Left lobe of liver (tissue), 2 donors: ENCODE measurements at regions not wholly inside any gene's neighbourhood (a gene's known extent, or its start where the extent isn't known, plus 50 kb on each side); places are given as distances from the start of the nearest gene placed in this dataset.

ENCODE experiments used
- ATAC-seq: fragments of 200-7000 bp; cut with Tn5 transposase; one replicate; pipeline ENCODE4 v1.9.1; 2020; ENCODE audit warnings: mild to moderate bottlenecking, moderate library complexity
- DNase-seq: peaks from one replicate; pipeline ENCODE4 v3.0.0-alpha.2; 2020; ENCODE audit warnings: low spot score
- donor health status: DM: no; HTN: no; CAD: no; lungs with moderate emphysema.
- donor health status: DM: no; HTN: yes; CAD: no.

DNA sequence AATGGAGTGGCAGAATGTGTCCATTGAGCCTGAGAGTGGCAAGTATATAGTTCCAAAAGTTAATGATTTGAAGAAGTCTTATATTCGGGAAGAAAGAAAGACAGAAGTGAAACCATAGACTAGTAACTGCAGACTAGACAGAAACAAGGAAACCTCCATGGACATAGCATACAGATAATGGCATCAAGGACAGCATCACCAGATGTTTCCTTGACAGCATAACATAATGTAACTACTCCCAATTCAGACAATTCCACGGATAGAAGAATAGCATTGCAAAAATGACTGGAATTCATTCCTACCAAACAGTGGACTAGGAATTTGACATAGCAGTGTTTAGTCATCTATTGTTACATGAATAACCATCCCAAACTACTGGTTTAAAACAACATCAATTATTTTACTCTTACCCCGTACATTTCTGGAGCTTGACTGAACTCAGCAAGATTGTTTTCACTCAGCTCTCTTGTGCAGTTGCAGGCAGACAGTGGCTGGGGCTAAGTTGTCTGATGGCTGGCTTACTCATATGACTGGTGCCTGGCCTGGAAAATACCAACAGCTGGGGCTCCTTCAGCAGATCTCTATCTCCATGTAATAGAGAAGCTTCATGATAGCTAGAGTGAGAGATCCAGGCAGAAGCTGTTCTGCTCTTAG is 109.7 kb upstream of the GADL1 start:
- ATAC-seq (no peak), DNase-seq (no peak)

- no peak for ATAC-seq
- DNase-seq, result no peak
Observed at GRCh38 chr3:31008994-31009393, 114.5 kb upstream of the GADL1 start.

- DNase-seq (no peak), ATAC-seq (no peak)
Observed at GRCh38 chr3:31009881-31010280, 115.4 kb upstream of the GADL1 start.

DNA sequence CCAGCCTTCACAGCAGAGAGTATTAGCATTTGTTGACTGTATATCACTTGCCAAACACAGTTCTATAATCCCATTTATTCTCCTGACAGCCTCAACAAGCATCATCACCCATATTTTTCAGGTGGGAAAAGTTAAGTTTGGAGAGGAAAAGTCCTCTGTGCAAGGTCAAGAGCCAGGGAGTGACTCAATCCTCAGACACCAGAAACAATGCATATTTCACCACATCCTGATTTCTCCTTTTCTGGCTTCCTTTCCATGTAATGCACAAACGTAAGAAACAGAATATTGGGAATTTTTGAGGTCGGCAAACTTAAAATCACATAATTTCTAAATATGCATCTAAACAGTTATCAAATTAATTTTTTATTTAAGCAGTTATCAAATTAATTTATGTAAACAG is 116.0 kb upstream of the GADL1 start:
- ATAC-seq (no peak), DNase-seq (no peak)

DNA sequence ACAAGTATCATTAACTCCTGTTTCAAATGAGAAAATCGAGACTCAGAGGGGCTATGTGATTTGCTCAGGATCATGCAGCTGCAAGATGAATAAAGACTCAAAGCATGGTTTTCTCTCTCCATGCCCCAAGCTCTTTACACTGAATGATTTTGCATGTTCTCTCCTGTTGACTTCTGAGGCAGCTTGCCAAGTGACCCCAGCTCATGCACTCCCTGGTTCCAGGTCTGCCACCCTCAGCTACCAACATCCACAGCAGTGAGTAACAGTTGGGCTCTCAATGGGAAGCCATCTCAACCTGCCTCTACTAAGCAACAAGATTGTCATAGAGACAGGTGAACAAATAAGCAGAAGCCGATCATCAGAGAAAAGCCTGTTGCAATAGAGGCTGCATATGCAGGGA is 116.9 kb upstream of the GADL1 start:
- DNase-seq, result no peak
- ATAC-seq, result no peak

- ATAC-seq (no peak), DNase-seq (no peak)
Observed at GRCh38 chr3:31013090-31013489, 118.6 kb upstream of the GADL1 start.

DNA sequence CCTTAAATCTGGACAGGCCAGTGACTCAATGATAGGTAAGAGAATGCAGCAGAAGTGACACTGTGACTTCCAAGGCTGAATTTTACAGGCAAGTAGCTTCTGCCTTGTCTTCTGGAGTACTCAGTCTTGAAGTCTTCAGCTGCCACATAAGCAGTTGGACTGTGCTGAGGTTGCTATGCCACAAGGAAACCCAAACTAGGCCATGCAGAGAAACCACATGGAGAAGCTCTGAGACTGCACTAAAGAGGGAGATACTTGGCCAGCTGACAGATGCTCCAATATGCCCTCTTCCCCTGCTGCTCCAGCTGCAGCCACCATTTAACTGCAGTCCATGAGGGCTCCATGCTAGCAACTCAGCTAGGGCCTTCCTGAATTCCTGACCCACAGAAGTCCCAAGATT is 119.4 kb upstream of the GADL1 start:
- ATAC-seq (no peak), DNase-seq (no peak)

DNA sequence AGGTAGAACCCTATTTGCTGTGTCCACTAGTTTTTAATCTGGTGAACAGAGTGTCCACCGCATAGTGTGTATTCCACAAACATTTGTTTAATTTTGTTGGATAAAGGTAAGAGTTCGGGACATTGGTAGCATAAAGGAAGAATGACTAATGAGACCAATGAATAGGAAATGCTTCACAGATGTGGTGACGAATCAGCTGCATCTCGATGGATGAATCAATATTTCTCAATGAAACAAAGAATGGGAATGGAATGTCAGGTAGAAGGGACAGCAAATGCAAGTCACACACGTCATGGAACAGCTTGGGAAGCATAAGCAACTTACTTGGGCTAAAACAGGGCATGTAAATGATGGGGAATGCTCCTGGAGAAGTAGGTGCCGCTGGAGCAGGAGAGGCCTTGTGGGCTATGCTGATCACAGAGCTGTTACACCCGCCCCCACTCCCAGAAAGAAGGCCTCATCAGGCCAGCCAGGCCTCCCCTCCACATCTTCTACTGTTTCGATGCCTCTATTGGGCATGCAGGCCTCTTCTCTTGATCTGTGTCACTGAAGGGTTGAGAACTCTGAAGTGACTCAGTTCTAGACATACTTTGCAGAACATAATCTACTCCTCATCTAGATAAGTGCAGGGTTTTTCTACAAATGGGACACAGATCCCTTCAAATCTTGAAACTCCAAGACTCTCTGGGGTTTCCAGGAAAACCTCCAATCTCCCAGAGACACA is 120.0 kb upstream of the GADL1 start:
- ATAC-seq, result no peak
- DNase-seq, result no peak

DNA sequence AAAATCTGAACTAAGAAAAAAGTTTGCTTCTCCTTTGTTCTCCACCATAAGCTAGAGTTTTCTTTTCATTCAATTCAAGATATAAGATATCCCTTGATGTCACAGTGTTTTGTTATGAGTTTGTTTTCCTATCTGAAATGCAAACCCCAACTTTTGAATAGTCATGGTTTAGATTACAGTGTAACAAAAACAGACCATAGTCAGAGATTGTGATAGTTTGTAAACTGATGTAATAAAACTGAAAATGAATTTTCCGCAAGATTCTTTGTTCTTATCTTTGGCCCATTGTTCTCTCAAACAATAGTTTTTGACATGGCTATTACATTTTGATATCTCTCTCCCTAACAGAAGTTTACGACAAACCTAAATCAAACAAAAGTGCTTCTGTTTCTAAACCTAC is 121.7 kb upstream of the GADL1 start:
- no peak for ATAC-seq
- DNase-seq, result no peak

DNA sequence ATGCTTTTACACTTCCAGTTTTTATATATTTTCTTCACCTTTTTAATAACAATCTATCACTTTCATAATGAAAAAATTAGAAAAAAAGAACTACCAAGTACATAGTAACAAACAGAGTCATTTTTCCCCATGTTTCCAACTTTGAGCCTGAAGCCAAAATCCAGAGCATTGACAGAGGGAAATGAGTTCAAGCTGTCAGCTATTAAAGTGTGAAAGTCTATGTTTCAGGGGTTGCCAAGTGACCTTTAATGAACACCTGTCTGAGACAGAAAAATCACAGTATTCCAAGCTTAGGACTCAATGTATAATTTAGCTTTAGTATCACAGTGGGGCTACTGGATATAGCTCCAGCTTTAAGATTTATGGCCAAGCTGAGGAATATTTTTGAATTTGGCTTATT is 128.3 kb upstream of the GADL1 start:
- DNase-seq (no peak), ATAC-seq (no peak)

DNA sequence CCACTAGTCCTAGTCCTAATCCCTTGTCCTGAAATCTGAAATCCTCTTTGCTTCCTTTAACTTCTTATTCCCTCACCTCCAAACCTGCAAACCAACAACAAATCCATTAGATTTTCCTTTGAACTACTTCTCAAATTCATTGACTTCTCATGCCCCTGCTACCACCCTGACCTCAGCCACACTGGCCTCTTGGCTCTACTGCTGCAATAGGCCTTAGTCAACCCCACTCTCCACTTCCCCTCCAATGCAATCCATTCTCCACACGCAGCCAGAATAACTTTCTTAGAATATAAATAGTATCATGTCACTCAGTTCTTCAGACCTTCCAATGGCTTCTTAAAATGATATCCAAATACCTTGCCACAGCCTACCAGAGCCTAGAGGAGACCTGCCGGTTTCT is 131.1 kb upstream of the GADL1 start:
- DNase-seq (no peak), ATAC-seq (no peak)

- DNase-seq, result no peak
- no peak for ATAC-seq
Observed at GRCh38 chr3:31027191-31027761, 132.8 kb upstream of the GADL1 start.

GRCh38 chr3:31027914-31028313 is 133.5 kb upstream of the GADL1 start:
- DNase-seq (no peak), ATAC-seq (no peak)

GRCh38 chr3:31028766-31029165 is 134.3 kb upstream of the GADL1 start:
- ATAC-seq (no peak), DNase-seq (no peak)

DNA sequence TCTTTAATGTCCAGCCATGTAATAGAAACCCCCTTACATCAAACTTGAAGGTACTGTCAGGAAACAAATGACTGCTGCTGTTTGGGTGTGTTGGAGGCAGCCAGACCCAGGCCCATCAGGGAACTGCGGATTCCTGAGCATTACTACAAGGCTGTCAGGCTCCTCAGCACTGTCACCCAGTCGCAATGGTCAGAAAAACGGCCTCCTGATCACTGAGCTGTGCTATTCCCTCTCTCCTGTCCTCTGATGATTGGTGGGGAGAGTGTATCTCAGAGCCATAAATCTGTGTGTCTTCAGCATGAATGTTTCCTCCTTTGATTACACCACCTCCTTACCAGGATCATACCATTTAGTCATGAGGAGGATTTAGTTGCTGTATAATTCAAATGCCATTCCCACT is 135.2 kb upstream of the GADL1 start:
- ATAC-seq, result no peak

GRCh38 chr3:31035681-31036080 is 141.2 kb upstream of the GADL1 start:
- no peak for DNase-seq
- no peak for ATAC-seq

More for the DNA sequence above, 135.2 kb upstream of the GADL1 start:
- DNase-seq, result no peak

GRCh38 chr3:31038086-31038739 is 143.8 kb upstream of the GADL1 start:
- ATAC-seq, result no peak
- DNase-seq, result no peak

DNA sequence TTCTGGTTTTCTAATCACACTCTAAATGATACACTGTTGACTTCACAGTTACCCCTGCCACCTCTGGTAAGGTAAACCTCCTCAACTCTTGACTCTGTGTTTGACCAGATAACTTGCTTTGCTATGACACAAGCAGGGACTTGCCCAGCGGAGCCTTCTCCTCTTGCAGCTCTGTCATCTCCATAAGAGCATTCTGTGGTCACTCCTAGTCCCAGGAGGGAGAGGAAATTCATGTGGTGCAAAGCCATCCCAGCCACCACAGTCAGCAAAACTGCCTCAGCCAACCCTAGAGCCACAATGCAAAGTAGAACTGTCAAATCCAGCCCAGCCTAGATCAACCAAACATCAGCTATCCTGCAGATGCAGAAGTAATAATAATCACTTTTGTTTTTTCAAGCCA is 144.7 kb upstream of the GADL1 start:
- ATAC-seq, result no peak

GRCh38 chr3:31041161-31041978 is 146.9 kb upstream of the GADL1 start:
- ATAC-seq (no peak), DNase-seq (no peak)

More for the DNA sequence above, 144.7 kb upstream of the GADL1 start:
- DNase-seq, result no peak

- ATAC-seq (no peak), DNase-seq (no peak)
Observed at GRCh38 chr3:31043184-31043819, 148.8 kb upstream of the GADL1 start.

- DNase-seq (no peak), ATAC-seq (no peak)
Observed at GRCh38 chr3:31047673-31048072, 153.2 kb upstream of the GADL1 start.
